Fibroblast of skin of right biceps (primary cell): ENCODE measurements at regions not wholly inside any gene's neighbourhood (a gene's known extent, or its start where the extent isn't known, plus 50 kb on each side); places are given as distances from the start of the nearest gene placed in this dataset.
"Not testable (repeated sequence)": the region's sequence is repeated elsewhere in the genome, so short reads cannot be mapped to it uniquely, and the experiment has no call there.

Experiments used
- DNase-seq: peaks from one replicate; pipeline ENCODE4 v3.0.0-alpha.2; 2013

- DNase-seq = no peak
Measured at GRCh38 chr13:78540058-78540457, 63.3 kb downstream of the POU4F1 start.

- DNase-seq = not testable (repeated sequence)
Measured at GRCh38 chr13:78526044-78526443, 77.3 kb downstream of the POU4F1 start.

- DNase-seq = no peak
Measured at GRCh38 chr13:78524936-78525335, 78.4 kb downstream of the POU4F1 start.

GRCh38 chr13:78521091-78521490 is 82.3 kb downstream of the POU4F1 start:
- DNase-seq = no peak

GRCh38 chr13:78520425-78520824 is 82.9 kb downstream of the POU4F1 start:
- no peak for DNase-seq

- DNase-seq = not testable (repeated sequence)
Measured at GRCh38 chr13:78518482-78518881, 84.9 kb downstream of the POU4F1 start.

- DNase-seq = no peak
Measured at GRCh38 chr13:78499802-78500201, 103.5 kb downstream of the POU4F1 start.

GRCh38 chr13:78497702-78498355 is 105.5 kb downstream of the POU4F1 start:
- no peak for DNase-seq

- no peak for DNase-seq
Measured at GRCh38 chr13:78491978-78492377, 111.4 kb downstream of the POU4F1 start.

- DNase-seq = not testable (repeated sequence)
Measured at GRCh38 chr13:78490225-78490624, 113.1 kb downstream of the POU4F1 start.

- DNase-seq = no peak
Measured at GRCh38 chr13:78487707-78488106, 115.6 kb downstream of the POU4F1 start.

- DNase-seq = no peak
Measured at GRCh38 chr13:78485803-78486202, 117.5 kb downstream of the POU4F1 start.

GRCh38 chr13:78478183-78478582 is 125.2 kb downstream of the POU4F1 start:
- no peak for DNase-seq

- DNase-seq = no peak
Measured at GRCh38 chr13:78476910-78477309, 126.4 kb downstream of the POU4F1 start.

GRCh38 chr13:78468621-78469020 is 134.7 kb downstream of the POU4F1 start:
- no peak for DNase-seq

- no peak for DNase-seq
Measured at GRCh38 chr13:78465250-78465649, 138.1 kb downstream of the POU4F1 start.

GRCh38 chr13:78460176-78460575 is 143.2 kb downstream of the POU4F1 start:
- no peak for DNase-seq

GRCh38 chr13:78443839-78444238 is 159.5 kb downstream of the POU4F1 start:
- no peak for DNase-seq

- DNase-seq = no peak
Measured at GRCh38 chr13:78437781-78438180, 165.6 kb downstream of the POU4F1 start.

- DNase-seq = no peak
Measured at GRCh38 chr13:78436311-78436710, 167.0 kb downstream of the POU4F1 start.

GRCh38 chr13:78431328-78431727 is 172.0 kb downstream of the POU4F1 start:
- no peak for DNase-seq

GRCh38 chr13:78430811-78431210 is 172.5 kb downstream of the POU4F1 start:
- no peak for DNase-seq

GRCh38 chr13:78430166-78430791 is 173.1 kb downstream of the POU4F1 start:
- DNase-seq = no peak

GRCh38 chr13:78428646-78429045 is 174.7 kb downstream of the POU4F1 start:
- DNase-seq = no peak

GRCh38 chr13:78426183-78426582 is 177.2 kb downstream of the POU4F1 start:
- no peak for DNase-seq
